ENCODE measurements at regions not wholly inside any gene's neighbourhood (a gene's known extent, or its start where the extent isn't known, plus 50 kb on each side); places are given as distances from the start of the nearest gene placed in this dataset.
A peak's percentile ranks its signal among the peaks of the same experiment; 100 is the strongest.

DNA sequence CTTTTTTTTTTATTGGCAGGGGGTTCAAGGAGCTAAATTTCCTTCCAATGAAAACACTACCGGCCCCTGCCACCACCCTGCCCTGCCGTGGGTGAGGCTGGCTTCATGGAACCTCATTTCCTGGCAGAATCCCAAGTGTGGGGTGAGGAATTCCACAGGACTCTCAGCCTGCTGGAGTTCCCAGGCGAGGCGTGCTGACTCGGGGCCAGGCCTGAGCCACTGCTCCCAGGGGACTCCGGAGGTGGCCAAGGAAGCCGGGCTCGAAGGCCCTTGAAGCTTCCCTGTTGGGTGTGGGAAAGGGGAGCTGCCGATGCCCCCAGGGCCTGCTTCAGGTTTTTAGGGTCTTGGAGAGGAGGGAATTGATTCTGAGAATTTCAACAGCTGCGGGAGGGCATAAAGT is 95.3 kb upstream of the ACTRT2 start:
- intact Hi-C loops (cut with micrococcal nuclease) = no loop called here
- H3K27me3 ChIP-seq (replicated peaks in 1 of 4; ENCODE audit: control extremely low read depth in 1 of 4, control insufficient read depth in 3 of 4, insufficient read depth in 4 of 4, low read length in 3 of 4) = no peaks in the 10 kb centered on the region
- POLR2A ChIA-PET = no interaction called here
- no peaks in the 10 kb centered on the region for H3K9me3 Mint-ChIP-seq (ENCODE audit: insufficient read depth)
- H3K79me2 ChIP-seq (ENCODE audit: control insufficient read depth, insufficient read depth, low read length) = no peaks in the 10 kb centered on the region
- no peak overlapping the region for H3K4me3 ChIP-seq (ENCODE audit: control extremely low read depth in 1 of 5, extremely low read depth in 1 of 5, insufficient read depth in 1 of 5, low read depth in 2 of 5, low read length in 4 of 5)
- no peak overlapping the region for H2AFZ ChIP-seq (ENCODE audit: insufficient read depth, low read depth, low read length, poor library complexity, severe bottlenecking)
- CTCF ChIA-PET = interaction anchor here (1.1 kb wide), 1 partner anchor 510 kb away, joined by 3 read pairs; no protein-coding TSS in a partner anchor
- DNase-seq = no peak
- H4K20me1 ChIP-seq (ENCODE audit: control insufficient read depth, insufficient read depth, low read length, poor library complexity, severe bottlenecking) = no peaks in the 10 kb centered on the region
- no peaks in the 10 kb centered on the region for H3K36me3 ChIP-seq (replicated peaks in 1 of 2; ENCODE audit: control extremely low read depth in 1 of 2, control insufficient read depth in 1 of 2, extremely low read depth in 1 of 2, insufficient read depth in 2 of 2, low read length in 1 of 2)
- peaks cover 3% of the 10 kb centered on the region for H3K4me1 Mint-ChIP-seq
- H3K27ac ChIP-seq (ENCODE audit: low read length in 2 of 2) = no peak overlapping the region
- TF ChIP-seq EZH2 (IDR thresholded peaks at IDR 0.05; ENCODE audit: borderline replicate concordance, insufficient read depth, low read depth, low read length, poor library complexity, severe bottlenecking) = no peak
- TF ChIP-seq, protein P1, sequence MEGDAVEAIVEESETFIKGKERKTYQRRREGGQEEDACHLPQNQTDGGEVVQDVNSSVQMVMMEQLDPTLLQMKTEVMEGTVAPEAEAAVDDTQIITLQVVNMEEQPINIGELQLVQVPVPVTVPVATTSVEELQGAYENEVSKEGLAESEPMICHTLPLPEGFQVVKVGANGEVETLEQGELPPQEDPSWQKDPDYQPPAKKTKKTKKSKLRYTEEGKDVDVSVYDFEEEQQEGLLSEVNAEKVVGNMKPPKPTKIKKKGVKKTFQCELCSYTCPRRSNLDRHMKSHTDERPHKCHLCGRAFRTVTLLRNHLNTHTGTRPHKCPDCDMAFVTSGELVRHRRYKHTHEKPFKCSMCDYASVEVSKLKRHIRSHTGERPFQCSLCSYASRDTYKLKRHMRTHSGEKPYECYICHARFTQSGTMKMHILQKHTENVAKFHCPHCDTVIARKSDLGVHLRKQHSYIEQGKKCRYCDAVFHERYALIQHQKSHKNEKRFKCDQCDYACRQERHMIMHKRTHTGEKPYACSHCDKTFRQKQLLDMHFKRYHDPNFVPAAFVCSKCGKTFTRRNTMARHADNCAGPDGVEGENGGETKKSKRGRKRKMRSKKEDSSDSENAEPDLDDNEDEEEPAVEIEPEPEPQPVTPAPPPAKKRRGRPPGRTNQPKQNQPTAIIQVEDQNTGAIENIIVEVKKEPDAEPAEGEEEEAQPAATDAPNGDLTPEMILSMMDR (IDR thresholded peaks at IDR 0.05) = no peak
- no peak overlapping the region for H3K9ac ChIP-seq (ENCODE audit: low read length)
- no peak overlapping the region for H3K4me3 Mint-ChIP-seq
- 90% methylated on average over 9 of the region's 10 CpGs for WGBS (ENCODE audit: insufficient coverage)
- H3K4me1 ChIP-seq (ENCODE audit: control insufficient read depth in 2 of 2, insufficient read depth in 2 of 2, low read length in 2 of 2) = peaks cover 0 to 2% of the 10 kb centered on the region in 2 donors
- H3K4me2 ChIP-seq (replicated peaks; ENCODE audit: low read depth, low read length, poor library complexity, severe bottlenecking) = no peak overlapping the region
- H3K27me3 Mint-ChIP-seq = no peaks in the 10 kb centered on the region
- H3K27ac Mint-ChIP-seq = no peak overlapping the region
- no peak for ATAC-seq (ENCODE audit: low read depth)
- H3K9me3 ChIP-seq (ENCODE audit: control extremely low read depth in 1 of 3, control insufficient read depth in 2 of 3, insufficient read depth in 1 of 3, low read length in 2 of 3) = peaks cover 0 to 2% (median 0%) of the 10 kb centered on the region in 3 donors

DNA sequence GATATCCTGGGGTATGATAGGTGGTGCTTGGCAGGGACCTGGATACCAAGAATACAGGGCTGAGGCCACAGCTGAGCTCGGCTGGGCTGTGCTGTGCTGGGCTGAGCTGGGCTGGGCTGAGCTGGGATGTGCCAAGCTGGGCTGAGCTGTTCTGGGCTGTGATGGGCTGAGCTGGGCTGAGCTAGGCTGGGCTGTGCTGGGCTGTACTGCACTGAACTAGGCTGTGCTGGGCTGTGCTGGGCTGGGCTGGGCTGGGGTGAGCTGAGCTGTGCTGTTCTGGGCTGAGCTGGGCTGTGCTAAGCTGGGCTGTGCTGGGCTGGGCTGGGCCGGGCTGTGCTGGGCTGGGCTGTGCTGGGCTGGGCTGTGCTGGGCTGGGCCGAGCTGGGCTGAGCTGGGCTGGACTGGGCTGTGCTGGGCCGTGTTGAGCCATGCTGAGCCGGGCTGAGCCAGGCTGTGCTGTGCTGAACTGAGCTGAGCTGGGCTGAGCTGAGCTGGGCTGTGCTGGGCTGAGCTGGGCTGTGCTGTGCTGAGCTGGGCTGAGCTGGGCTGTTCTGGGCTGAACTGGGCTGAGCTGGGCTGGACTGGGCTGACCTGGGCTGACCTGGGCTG is 94.7 kb upstream of the ACTRT2 start:
- H3K27me3 ChIP-seq (replicated peaks in 1 of 4; ENCODE audit: control extremely low read depth in 1 of 4, control insufficient read depth in 3 of 4, insufficient read depth in 4 of 4, low read length in 3 of 4) = no peaks in the 10 kb centered on the region
- H3K36me3 ChIP-seq (replicated peaks in 1 of 2; ENCODE audit: control extremely low read depth in 1 of 2, control insufficient read depth in 1 of 2, extremely low read depth in 1 of 2, insufficient read depth in 2 of 2, low read length in 1 of 2) = no peaks in the 10 kb centered on the region
- ATAC-seq (ENCODE audit: low read depth) (no peak), DNase-seq (no peak)
- no peak overlapping the region for H3K4me3 Mint-ChIP-seq
- H3K27ac ChIP-seq (ENCODE audit: low read length in 2 of 2) = peak overlapping the region in 1 of 2 donors; percentile 27
- no peak overlapping the region for H3K9ac ChIP-seq (ENCODE audit: low read length)
- H3K27ac Mint-ChIP-seq = no peak overlapping the region
- H4K20me1 ChIP-seq (ENCODE audit: control insufficient read depth, insufficient read depth, low read length, poor library complexity, severe bottlenecking) = no peaks in the 10 kb centered on the region
- no peak overlapping the region for H2AFZ ChIP-seq (ENCODE audit: insufficient read depth, low read depth, low read length, poor library complexity, severe bottlenecking)
- H3K9me3 ChIP-seq (ENCODE audit: control extremely low read depth in 1 of 3, control insufficient read depth in 2 of 3, insufficient read depth in 1 of 3, low read length in 2 of 3) = peaks cover 0 to 2% (median 0%) of the 10 kb centered on the region in 3 donors
- no peaks in the 10 kb centered on the region for H3K79me2 ChIP-seq (ENCODE audit: control insufficient read depth, insufficient read depth, low read length)
- ChIA-PET POLR2A (no interaction called here), CTCF (interaction anchor here (1.1 kb wide), 1 partner anchor 511 kb away, joined by 3 read pairs; no protein-coding TSS in a partner anchor)
- H3K4me2 ChIP-seq (replicated peaks; ENCODE audit: low read depth, low read length, poor library complexity, severe bottlenecking) = no peak overlapping the region
- H3K4me1 Mint-ChIP-seq = peaks cover 3% of the 10 kb centered on the region
- 84% methylated on average over 4 of the region's 5 CpGs for WGBS (ENCODE audit: insufficient coverage)
- intact Hi-C loops (cut with micrococcal nuclease) = no loop called here
- peaks cover 0 to 2% of the 10 kb centered on the region in 2 donors for H3K4me1 ChIP-seq (ENCODE audit: control insufficient read depth in 2 of 2, insufficient read depth in 2 of 2, low read length in 2 of 2)
- TF ChIP-seq, protein P1 (IDR thresholded peaks at IDR 0.05) = no peak
- TF ChIP-seq EZH2 (IDR thresholded peaks at IDR 0.05; ENCODE audit: borderline replicate concordance, insufficient read depth, low read depth, low read length, poor library complexity, severe bottlenecking) = no peak
- H3K9me3 Mint-ChIP-seq (ENCODE audit: insufficient read depth) = no peaks in the 10 kb centered on the region
- no peaks in the 10 kb centered on the region for H3K27me3 Mint-ChIP-seq
- H3K4me3 ChIP-seq (ENCODE audit: control extremely low read depth in 1 of 5, extremely low read depth in 1 of 5, insufficient read depth in 1 of 5, low read depth in 2 of 5, low read length in 4 of 5) = no peak overlapping the region
